Mesendoderm (in vitro differentiated cells): ENCODE measurements at regions not wholly inside any gene's neighbourhood (a gene's known extent, or its start where the extent isn't known, plus 50 kb on each side); places are given as distances from the start of the nearest gene placed in this dataset.

ENCODE experiments used
- DNase-seq: peaks from one replicate; pipeline ENCODE4 v3.0.0; 2013
- H2AK5ac ChIP-seq: 2 replicates; pipeline ENCODE4 v1.6.1; 2013; ENCODE audit warnings: low read length, inconsistent platforms
- H2BK120ac ChIP-seq: 2 replicates; pipeline ENCODE4 v1.6.1; 2013; ENCODE audit warnings: low read depth, mild to moderate bottlenecking, low read length, moderate library complexity, mixed read lengths
- H2BK15ac ChIP-seq: replicated peaks from 2 replicates; pipeline ENCODE4 v1.6.1; 2013; ENCODE audit warnings: low read depth, mild to moderate bottlenecking, moderate library complexity
- H2BK5ac ChIP-seq: 2 replicates; pipeline ENCODE4 v1.6.1; 2013; ENCODE audit warnings: low read length, inconsistent platforms
- H3K18ac ChIP-seq: 2 replicates; pipeline ENCODE4 v1.6.1; 2013; ENCODE audit warnings: mild to moderate bottlenecking, low read length, mixed read lengths
- H3K23ac ChIP-seq: one replicate; pipeline ENCODE4 v1.6.1; 2013; ENCODE audit warnings: low read length
- H3K27ac ChIP-seq: 2 replicates; pipeline ENCODE4 v1.5.1; 2013; ENCODE audit warnings: low read depth, mild to moderate bottlenecking, inconsistent platforms, low read length, moderate library complexity
- H3K27me3 ChIP-seq: 2 replicates; pipeline ENCODE4 v1.6.1; 2013; ENCODE audit warnings: low read length, control low read depth, mild to moderate bottlenecking, inconsistent platforms; ENCODE audit not compliant: insufficient read depth, poor library complexity
- H3K36me3 ChIP-seq: 2 replicates; pipeline ENCODE4 v1.6.1; 2013; ENCODE audit warnings: low read length, inconsistent platforms; ENCODE audit not compliant: control insufficient read depth, insufficient read depth
- H3K4ac ChIP-seq: one replicate; pipeline ENCODE4 v1.6.1; 2013; ENCODE audit warnings: low read depth, mild to moderate bottlenecking, low read length, moderate library complexity
- H3K4me1 ChIP-seq: 2 replicates; pipeline ENCODE4 v1.6.1; 2013; ENCODE audit warnings: low read depth, low read length, inconsistent platforms; ENCODE audit not compliant: control insufficient read depth
- H3K4me2 ChIP-seq: 2 replicates; pipeline ENCODE4 v1.6.1; 2013; ENCODE audit warnings: low read length
- H3K4me3 ChIP-seq: 2 replicates; pipeline ENCODE4 v1.5.1; 2013; ENCODE audit warnings: mild to moderate bottlenecking, low read length
- H3K56ac ChIP-seq: one replicate; pipeline ENCODE4 v1.6.1; 2013; ENCODE audit warnings: low read length
- H3K79me1 ChIP-seq: 2 replicates; pipeline ENCODE4 v1.6.1; 2013; ENCODE audit warnings: low read length, inconsistent platforms
- H3K79me2 ChIP-seq: 2 replicates; pipeline ENCODE4 v1.6.1; 2013; ENCODE audit warnings: mild to moderate bottlenecking, low read length; ENCODE audit not compliant: control insufficient read depth, insufficient read depth
- H3K9ac ChIP-seq: 2 replicates; pipeline ENCODE4 v1.6.1; 2013; ENCODE audit warnings: low read length, inconsistent platforms
- H4K5ac ChIP-seq: one replicate; pipeline ENCODE4 v1.6.1; 2013; ENCODE audit warnings: low read length
- H4K8ac ChIP-seq: one replicate; pipeline ENCODE4 v1.6.1; 2013; ENCODE audit warnings: low read depth, mild to moderate bottlenecking, control low read depth, low read length, moderate library complexity
- WGBS: extraction: QIAGEN DNeasy Blood & Tissue Kit; methylation state at CpG from one replicate; pipeline ENCODE4 v1.1.7; 2013; ENCODE audit warnings: low lambda C conversion rate, missing lambda C conversion rate; ENCODE audit not compliant: insufficient coverage; ENCODE audit errors: extremely low coverage; 5-methylcytosine and 5-hydroxymethylcytosine counted together

DNA sequence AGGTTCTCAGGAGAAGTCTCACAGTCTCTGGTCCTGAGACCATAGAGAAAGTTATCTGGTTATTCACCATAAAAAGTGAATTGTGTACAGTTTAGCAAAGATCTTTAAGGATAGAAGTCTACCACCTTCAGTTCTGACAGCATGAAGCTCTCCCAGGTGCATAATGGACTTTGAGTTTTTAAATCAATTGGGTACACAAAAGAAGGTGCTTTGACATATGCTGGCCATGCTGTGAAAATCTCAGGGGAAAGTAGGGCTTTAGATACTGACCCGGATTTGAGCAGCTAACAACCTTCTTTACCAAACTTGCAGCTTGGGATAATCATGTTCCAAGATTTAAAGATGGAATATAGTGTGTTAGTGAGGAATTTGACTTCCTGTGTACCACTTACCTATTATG lies 264.2 kb downstream of the ZSWIM6 start:
- no peak overlapping the region for H3K23ac ChIP-seq
- no peaks in the 10 kb centered on the region for H3K27me3 ChIP-seq
- H3K4me1 ChIP-seq: no peaks in the 10 kb centered on the region
- no peak overlapping the region for H2BK120ac ChIP-seq
- no peak for DNase-seq
- no CpG with 5 or more reads among the region's 1 CpG for WGBS
- H2BK15ac ChIP-seq: no peak overlapping the region
- H3K27ac ChIP-seq: no peak overlapping the region
- no peak overlapping the region for H3K4me3 ChIP-seq
- no peak overlapping the region for H3K18ac ChIP-seq
- no peaks in the 10 kb centered on the region for H3K36me3 ChIP-seq
- H3K79me1 ChIP-seq: no peaks in the 10 kb centered on the region
- H3K4me2 ChIP-seq: no peak overlapping the region
- no peak overlapping the region for H3K56ac ChIP-seq
- no peak overlapping the region for H4K8ac ChIP-seq
- no peak overlapping the region for H3K9ac ChIP-seq
- H4K5ac ChIP-seq: no peak overlapping the region
- no peak overlapping the region for H2BK5ac ChIP-seq
- H2AK5ac ChIP-seq: no peak overlapping the region
- H3K4ac ChIP-seq: no peak overlapping the region
- no peaks in the 10 kb centered on the region for H3K79me2 ChIP-seq

DNA sequence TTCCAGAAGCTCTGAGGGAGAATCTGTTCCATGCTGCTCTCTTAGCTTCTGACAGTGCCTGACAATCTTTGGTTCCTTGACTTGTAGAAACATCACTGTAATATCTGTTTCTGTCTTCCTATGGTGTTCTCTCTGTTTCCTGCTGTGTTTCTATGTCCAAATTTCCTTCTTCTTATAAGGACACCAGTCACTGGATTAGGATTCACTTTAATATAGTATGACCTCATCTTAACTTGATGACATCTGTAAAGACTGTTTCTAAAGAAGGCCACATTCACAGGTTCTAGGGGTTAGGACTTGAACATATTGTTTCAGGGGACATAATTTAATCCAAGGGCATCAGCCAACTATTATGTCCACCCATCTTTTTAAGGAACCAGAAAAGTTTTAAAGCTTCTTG lies 265.6 kb downstream of the ZSWIM6 start:
- no peaks in the 10 kb centered on the region for H3K79me2 ChIP-seq
- no peak overlapping the region for H3K18ac ChIP-seq
- no peak overlapping the region for H3K4me2 ChIP-seq
- no peaks in the 10 kb centered on the region for H3K79me1 ChIP-seq
- H3K4me3 ChIP-seq: no peak overlapping the region
- no peak overlapping the region for H2BK5ac ChIP-seq
- H3K23ac ChIP-seq: no peak overlapping the region
- no peak overlapping the region for H3K9ac ChIP-seq
- H3K27me3 ChIP-seq: no peaks in the 10 kb centered on the region
- no peak overlapping the region for H3K56ac ChIP-seq
- H4K5ac ChIP-seq: no peak overlapping the region
- H2BK120ac ChIP-seq: no peak overlapping the region
- no peaks in the 10 kb centered on the region for H3K36me3 ChIP-seq
- H3K27ac ChIP-seq: no peak overlapping the region
- H3K4me1 ChIP-seq: no peaks in the 10 kb centered on the region
- no peak overlapping the region for H3K4ac ChIP-seq
- no peak overlapping the region for H2BK15ac ChIP-seq
- no peak overlapping the region for H2AK5ac ChIP-seq
- DNase-seq: no peak
- no peak overlapping the region for H4K8ac ChIP-seq

DNA sequence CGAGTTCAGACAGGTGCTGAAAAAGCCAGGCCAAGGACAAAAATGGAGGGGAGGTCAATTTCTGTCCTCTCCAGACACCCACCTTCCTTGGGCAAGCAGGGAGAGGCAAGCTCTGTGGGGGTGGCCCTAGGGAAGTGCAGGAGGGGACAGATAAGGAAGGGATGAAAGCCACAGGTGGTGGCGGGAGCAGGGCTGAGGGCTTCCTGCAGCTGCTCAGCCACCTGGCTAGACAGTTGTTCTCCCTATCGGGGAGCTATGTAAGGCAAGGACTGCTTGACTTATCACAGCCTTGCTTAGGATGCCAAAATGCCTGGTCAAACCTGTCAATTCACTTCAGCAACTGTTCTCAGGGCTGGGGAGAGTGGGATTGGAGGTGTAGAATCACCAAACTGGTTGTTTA lies 266.1 kb downstream of the ZSWIM6 start:
- H3K4me3 ChIP-seq: no peak overlapping the region
- no peak overlapping the region for H3K4ac ChIP-seq
- H2BK15ac ChIP-seq: no peak overlapping the region
- no peak overlapping the region for H2BK120ac ChIP-seq
- H4K8ac ChIP-seq: no peak overlapping the region
- no peaks in the 10 kb centered on the region for H3K4me1 ChIP-seq
- no peaks in the 10 kb centered on the region for H3K79me2 ChIP-seq
- no peaks in the 10 kb centered on the region for H3K36me3 ChIP-seq
- no peaks in the 10 kb centered on the region for H3K79me1 ChIP-seq
- no peak overlapping the region for H2AK5ac ChIP-seq
- WGBS: no CpG with 5 or more reads among the region's 3 CpGs
- no peak overlapping the region for H3K4me2 ChIP-seq
- no peak overlapping the region for H3K27ac ChIP-seq
- H3K23ac ChIP-seq: no peak overlapping the region
- H4K5ac ChIP-seq: no peak overlapping the region
- no peaks in the 10 kb centered on the region for H3K27me3 ChIP-seq
- no peak overlapping the region for H3K18ac ChIP-seq
- DNase-seq: no peak
- H3K56ac ChIP-seq: no peak overlapping the region
- no peak overlapping the region for H2BK5ac ChIP-seq
- no peak overlapping the region for H3K9ac ChIP-seq

DNA sequence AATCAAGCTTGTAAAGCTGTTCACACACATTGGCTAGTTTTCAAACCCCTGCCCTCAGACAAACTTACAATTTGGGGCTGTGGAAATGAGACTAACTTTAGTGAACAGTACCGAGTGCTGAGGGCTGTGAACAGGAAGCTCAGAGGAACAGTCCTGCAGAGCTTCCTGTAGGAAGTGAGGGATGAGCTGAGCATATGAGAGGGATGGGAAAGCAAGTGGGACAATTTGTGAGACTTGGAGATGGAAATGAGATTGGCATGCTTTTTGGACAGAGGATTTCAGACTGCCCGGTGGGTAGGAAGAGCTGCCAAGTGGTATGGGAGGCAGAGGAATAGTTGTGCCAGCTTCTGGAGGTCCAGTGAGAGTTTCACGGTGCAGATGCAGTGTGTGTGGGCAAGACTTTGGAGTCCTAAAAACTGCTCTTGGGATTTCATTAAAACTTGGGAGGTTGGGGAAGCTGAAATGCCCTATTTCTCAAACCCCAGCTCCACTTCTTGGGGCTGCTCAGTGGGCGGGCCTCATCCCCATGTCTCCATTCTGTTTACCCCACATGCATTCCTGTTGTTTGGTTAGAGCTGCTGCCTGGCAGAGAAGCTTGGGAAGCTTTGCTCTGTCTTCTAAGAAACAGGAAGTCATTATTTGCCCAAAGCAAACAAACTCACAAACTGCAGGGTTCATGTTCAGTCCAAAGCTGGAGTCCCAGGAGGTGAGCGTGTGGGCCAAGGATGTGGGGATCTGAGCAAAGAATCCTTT lies 267.5 kb downstream of the ZSWIM6 start:
- Histone ChIP-seq H2BK5ac (no peak overlapping the region), H3K79me1 (no peaks in the 10 kb centered on the region), H3K27ac (no peak overlapping the region), H3K79me2 (no peaks in the 10 kb centered on the region), H3K23ac (no peak overlapping the region), H3K4me1 (no peaks in the 10 kb centered on the region), H3K56ac (no peak overlapping the region), H2AK5ac (no peak overlapping the region), H3K18ac (no peak overlapping the region), H4K5ac (no peak overlapping the region), H3K27me3 (no peaks in the 10 kb centered on the region), H3K36me3 (no peaks in the 10 kb centered on the region), H2BK15ac (no peak overlapping the region), H3K9ac (no peak overlapping the region), H4K8ac (no peak overlapping the region), H3K4me3 (no peak overlapping the region), H2BK120ac (no peak overlapping the region), H3K4ac (no peak overlapping the region), H3K4me2 (no peak overlapping the region)
- no CpG with 5 or more reads among the region's 5 CpGs for WGBS
- DNase-seq: no peak

DNA sequence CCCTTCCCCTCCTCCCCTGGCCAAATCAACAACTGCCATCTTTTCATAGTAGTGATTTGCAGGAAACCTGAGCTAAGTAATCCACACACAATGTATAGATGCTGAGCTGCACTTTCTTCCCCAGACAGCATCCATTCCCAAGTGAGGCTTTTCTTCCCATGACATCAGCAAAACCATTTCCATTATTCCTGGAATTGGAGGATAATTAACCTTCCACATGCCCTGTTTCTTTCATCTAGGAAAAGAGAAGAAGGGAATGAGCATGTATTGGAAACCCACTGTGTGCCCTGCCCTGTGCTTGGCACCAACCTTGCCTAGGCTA lies 268.0 kb downstream of the ZSWIM6 start:
- no peak for DNase-seq
- no peak overlapping the region for H3K4me2 ChIP-seq
- H3K79me1 ChIP-seq: no peaks in the 10 kb centered on the region
- H2BK120ac ChIP-seq: no peak overlapping the region
- no peak overlapping the region for H3K56ac ChIP-seq
- H3K79me2 ChIP-seq: no peaks in the 10 kb centered on the region
- no peaks in the 10 kb centered on the region for H3K4me1 ChIP-seq
- no peaks in the 10 kb centered on the region for H3K27me3 ChIP-seq
- H3K27ac ChIP-seq: no peak overlapping the region
- H3K4me3 ChIP-seq: no peak overlapping the region
- H3K4ac ChIP-seq: no peak overlapping the region
- no peak overlapping the region for H3K18ac ChIP-seq
- H4K8ac ChIP-seq: no peak overlapping the region
- H3K36me3 ChIP-seq: no peaks in the 10 kb centered on the region
- H2AK5ac ChIP-seq: no peak overlapping the region
- no peak overlapping the region for H3K9ac ChIP-seq
- H3K23ac ChIP-seq: no peak overlapping the region
- H2BK5ac ChIP-seq: no peak overlapping the region
- H2BK15ac ChIP-seq: no peak overlapping the region
- H4K5ac ChIP-seq: no peak overlapping the region

DNA sequence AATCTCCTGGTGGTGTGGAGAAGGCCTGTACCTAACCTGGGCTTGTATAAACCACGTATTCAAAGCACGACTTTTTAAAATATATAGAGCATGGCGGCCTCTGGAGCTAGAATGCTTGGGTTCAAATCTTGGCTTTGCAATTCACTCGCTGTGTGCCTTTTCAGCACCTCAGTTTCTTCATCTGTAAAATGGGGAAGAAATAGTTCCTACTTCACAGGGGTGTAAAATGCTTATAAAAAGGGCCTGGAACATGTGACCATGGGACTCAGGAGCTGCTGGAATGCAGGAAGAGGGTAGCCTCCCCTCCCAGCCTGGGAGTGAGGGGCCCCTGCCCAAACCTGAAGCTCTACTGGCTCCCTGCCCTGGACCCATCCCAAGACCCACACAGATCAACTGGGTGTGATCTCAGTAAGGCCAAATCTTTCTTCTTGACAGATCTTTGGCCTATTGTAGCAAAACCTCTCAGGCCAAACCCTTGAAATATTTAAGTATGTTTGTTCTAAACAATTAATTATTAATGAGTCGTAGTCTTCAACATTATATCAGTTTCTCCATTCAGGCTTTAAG lies 269.0 kb downstream of the ZSWIM6 start:
- no peak overlapping the region for H3K27ac ChIP-seq

More for the DNA sequence above, 269.0 kb downstream of the ZSWIM6 start:
- no peak overlapping the region for H3K18ac ChIP-seq
- WGBS: no CpG with 5 or more reads among the region's 5 CpGs
- H3K4me2 ChIP-seq: no peak overlapping the region
- no peak for DNase-seq
- no peak overlapping the region for H3K23ac ChIP-seq
- no peaks in the 10 kb centered on the region for H3K79me2 ChIP-seq
- no peak overlapping the region for H4K8ac ChIP-seq
- no peak overlapping the region for H3K56ac ChIP-seq
- no peaks in the 10 kb centered on the region for H3K27me3 ChIP-seq
- H2BK120ac ChIP-seq: no peak overlapping the region
- no peak overlapping the region for H2AK5ac ChIP-seq
- H3K36me3 ChIP-seq: no peaks in the 10 kb centered on the region
- H3K4me1 ChIP-seq: no peaks in the 10 kb centered on the region
- no peaks in the 10 kb centered on the region for H3K79me1 ChIP-seq
- no peak overlapping the region for H3K9ac ChIP-seq
- H3K4ac ChIP-seq: no peak overlapping the region
- no peak overlapping the region for H2BK15ac ChIP-seq
- H4K5ac ChIP-seq: no peak overlapping the region
- no peak overlapping the region for H3K4me3 ChIP-seq
- no peak overlapping the region for H2BK5ac ChIP-seq
